ENCODE measurements at regions not wholly inside any gene's neighbourhood (a gene's known extent, or its start where the extent isn't known, plus 50 kb on each side); places are given as distances from the start of the nearest gene placed in this dataset.
"Not testable (repeated sequence)": the region's sequence is repeated elsewhere in the genome, so short reads cannot be mapped to it uniquely, and the experiment has no call there.

DNA sequence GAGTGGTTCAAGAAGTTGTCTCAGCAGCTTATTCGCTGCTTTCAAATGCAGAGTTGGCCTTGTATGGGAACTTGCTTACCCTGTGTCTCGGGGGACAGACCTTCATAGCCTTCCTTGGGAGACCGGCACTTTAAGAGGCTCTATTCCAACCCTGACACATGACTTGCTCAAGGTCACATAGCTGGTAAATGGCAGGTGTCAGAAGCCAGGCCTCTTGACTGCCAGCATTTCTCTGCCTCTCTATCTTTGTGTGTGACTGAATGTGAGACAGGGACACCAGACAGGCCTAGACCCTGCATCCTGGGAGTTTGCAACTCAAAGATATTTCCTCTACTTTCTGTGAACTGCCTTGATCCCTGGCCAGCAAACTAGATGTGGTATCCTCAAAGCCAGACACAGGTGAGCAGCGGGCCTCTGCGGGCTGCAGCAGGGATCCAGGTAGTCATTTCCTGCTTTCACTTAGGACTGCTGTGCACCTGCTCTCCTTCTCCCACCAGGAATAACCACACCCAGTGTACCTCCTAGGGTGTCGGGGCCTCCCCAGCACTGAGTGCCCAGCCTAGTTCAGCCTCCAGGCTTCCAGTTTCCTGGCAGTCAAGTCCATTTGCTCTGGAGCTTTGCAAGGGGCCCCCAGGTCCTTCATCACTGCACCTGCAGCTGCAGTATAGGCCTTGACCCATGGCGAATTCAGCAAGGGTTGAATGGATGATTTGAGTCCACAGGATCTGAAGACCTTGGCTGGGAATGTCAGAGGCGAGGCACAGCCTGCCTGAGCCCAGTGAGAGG is 116.6 kb upstream of the TNRC6C start:
- intact Hi-C loops (cut with DNase I): no loop called here
- peak; percentile 58 for DNase-seq (ENCODE audit: low spot score)

DNA sequence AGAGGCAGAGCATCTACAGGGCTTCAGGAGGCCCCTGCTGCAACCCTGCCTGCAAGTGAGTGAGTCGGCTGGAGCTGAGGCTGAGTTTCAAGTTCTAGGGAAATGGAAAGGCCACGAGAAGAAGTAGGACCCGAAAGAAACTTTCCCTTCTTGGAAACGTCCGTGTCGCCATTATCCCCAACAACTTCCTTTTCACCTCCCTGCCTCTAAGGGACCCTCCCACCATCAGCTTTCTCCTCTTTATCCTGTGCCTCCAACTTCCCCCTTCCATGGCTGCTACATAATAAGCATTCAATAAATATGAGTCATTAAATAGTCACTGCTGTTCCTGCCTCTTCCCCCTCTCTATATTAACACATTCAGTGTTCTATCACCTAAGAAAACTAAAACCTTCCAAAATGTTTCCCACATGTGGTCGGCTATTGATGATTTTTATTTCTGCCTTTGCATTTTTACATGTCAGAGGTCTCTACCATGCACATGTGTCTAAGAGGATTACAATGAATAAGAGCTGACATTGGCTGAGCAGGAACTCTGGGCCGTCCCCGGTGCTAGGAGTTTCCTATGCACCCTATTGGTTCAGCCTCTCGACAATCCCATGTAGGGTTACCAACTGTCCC is 115.9 kb upstream of the TNRC6C start:
- peak; percentile 12 for DNase-seq (ENCODE audit: low spot score)
- intact Hi-C loops (cut with DNase I): no loop called here

DNA sequence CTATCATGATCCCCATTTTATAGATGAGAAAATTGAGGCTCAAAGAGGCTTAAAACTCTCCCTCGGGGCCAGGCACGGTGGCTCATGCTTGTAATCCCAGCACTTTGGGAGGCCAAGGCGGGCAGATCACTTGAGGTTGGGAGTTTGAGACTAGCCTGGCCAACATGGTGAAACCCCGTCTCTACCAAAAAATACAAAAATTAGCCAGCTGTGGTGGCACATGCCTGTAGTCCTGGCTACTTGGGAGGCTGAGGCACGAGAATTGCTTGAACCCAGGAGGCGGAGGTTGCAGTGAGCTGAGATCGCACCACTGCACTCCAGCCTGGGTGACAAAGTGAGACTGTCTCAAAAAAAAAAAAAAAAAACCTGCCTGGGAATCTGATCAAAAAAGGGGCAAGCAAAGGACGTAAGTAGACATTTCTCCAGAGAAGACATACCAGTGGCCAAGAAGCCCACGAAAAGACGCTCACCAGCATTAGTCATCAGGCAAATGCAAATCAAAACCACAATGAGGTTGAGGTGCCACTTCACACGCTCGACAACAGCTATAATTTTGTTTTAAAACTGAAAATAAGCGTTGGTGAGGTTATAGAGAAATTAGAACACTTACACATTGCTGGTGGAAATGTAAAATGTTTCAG is 115.1 kb upstream of the TNRC6C start:
- intact Hi-C loops (cut with DNase I): not testable (repeated sequence)
- DNase-seq (ENCODE audit: low spot score): peak; percentile 43

DNA sequence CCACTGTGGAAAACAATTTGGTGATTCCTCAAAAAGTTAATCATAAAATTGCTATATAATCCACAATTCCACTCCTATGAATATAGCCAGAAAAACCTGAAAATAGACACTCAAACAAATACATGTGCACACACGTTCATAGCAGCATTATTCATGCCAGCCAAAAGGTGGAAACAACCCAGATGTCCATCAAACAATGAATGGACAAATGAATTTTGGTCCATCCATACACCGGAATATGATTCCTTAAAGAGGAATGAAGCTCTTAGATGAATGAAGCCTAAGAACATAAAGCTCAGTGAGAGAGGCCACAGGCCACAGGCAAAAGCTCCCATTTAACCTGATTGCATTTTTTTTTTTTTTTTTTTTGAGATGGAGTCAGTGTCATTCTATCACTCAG is 114.6 kb upstream of the TNRC6C start:
- intact Hi-C loops (cut with DNase I): no loop called here
- DNase-seq (ENCODE audit: low spot score): no peak

DNA sequence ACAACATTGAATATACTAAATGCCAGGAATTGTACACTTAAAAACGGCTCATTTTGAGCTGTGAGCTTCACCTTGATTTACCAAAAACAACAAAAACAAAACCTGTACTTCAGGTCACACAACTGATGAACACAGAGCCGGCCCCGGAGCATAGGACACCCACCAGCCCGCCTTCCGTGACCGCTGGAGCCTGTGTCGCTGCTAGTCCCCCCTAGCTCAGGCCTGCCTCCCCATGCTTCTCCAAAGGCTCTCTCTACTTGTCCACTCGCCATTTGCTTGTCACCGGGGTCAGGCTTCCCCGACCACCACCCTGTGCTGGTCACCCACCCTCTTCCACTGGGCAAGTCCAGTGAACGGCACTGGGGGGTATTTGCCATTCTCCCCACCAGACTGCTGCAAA is 113.8 kb upstream of the TNRC6C start:
- DNase-seq (ENCODE audit: low spot score): peak; percentile 76
- intact Hi-C loops (cut with DNase I): no loop called here

DNA sequence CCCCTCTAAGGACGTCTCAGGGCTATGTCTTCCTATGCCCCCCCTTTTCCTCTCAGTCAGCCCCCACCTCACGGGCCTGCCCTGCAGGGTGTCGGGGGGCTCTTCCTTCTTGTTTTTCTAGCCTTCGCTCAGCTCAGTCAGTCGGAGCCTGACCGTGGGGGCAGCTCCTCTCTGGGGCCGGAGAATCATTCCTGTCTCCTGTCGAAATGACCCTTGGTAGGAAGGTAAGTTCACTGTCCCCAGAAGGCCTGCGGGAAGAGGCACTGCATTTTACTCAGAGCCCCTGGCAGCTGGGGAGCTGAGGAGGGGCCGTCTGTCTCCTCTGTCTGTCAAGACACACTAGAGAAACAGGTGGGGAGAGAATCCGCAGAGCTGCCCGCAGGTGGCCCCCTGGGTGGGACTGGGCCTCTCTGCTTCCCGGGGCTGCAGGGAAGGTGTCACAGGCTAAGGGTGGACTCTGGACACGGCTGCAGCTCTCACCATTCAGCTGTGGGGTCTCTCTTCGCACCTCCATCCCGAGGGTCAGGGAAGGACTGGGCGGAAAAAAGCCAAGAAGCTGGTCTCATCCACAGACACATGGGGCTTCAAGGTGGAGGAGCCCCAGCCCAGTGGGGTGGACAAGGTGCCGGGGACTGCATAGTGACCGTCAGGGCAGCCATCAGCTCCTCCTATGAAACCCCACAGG is 112.8 kb upstream of the TNRC6C start:
- intact Hi-C loops (cut with DNase I): no loop called here
- DNase-seq (ENCODE audit: low spot score): peak; percentile 61

DNA sequence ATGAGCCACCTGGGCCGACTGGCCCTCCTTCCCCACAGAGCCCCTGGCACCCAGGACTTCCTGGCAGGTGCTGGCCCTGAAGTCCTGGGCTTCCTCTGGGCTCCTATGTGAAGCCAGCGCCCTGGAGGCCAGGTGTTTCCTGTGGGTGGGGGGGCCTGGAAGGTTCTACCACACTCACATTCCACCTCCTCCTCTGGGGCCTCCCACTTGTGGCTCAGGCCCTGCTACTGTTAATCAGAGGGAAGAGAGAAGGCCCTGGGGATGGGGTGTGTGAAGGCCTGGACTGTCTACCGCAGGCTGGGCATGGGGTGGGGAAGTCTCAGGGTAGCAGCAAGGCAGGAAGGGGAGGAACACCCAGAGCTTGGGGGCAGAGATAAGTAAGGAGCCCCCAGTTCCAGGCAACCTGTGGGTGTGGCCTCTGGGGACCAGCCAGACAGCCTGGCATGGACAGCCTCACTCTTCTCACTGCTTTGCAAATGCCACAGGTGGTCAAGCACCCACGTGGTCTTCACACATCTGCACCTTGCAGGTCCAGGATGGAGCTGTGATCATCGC is 111.9 kb upstream of the TNRC6C start:
- intact Hi-C loops (cut with DNase I): no loop called here
- DNase-seq (ENCODE audit: low spot score): peak; percentile 54

DNA sequence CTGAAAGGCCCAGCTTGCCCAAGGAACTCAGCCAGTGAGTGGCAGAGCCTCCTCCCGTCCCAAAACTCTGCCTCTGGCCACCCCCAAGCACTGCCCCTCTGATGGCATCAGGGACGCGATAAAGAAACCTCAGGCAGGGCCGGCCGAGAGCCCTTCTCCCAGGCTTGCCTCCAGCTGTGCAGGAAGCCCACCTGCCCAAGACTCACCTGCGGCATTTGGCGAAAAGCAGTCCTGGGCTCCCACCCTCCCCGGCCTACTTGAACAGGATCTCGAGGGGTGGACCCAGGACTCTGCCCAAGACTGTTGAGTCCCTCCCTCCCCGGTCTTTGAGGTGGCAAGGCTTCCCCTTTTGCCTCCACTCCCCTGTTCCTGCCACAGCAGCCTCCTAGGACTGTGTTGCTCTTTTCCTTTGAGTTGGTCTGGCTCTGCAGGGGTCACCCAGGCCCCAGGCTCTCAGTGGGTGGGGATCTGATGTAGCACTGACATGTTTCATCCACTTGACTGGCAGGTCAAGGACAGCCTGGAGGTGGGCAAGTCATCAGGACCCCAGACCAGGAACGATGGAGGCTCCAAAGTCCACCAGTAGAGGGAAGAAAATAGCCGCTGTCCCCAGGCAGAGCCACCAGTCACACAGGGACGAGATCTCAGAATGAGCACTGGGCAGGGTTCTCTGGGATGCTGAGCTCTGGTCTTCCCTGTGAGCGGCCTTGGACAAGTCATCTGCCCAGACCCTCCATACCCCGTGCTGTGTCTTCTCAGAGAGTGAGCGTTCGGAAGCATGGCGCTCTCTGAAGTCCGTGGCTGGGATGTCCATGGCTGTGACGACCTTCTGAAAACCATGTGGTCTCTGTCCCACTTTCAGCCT is 111.0 kb upstream of the TNRC6C start:
- DNase-seq (ENCODE audit: low spot score): peak; percentile 70
- intact Hi-C loops (cut with DNase I): no loop called here

DNA sequence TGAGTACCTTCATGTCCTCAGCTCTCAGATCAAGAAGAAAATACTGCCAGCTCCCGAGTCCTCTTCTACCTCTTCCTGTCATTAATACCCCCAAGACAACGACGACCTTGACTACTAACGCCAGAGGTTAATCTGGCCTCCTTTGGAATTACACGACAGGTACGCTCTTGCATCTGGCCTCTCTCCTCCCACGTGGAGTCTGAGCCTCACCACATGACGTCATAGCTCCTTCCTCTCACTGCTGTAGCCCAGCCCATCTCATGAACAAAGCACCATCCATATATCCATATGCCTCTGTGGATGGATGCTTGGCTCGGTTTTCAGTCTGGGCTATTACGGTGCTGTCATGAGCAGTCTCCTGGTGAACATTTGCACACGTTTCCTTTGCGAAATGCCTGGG is 110.2 kb upstream of the TNRC6C start:
- intact Hi-C loops (cut with DNase I): no loop called here
- DNase-seq (ENCODE audit: low spot score): peak; percentile 23

DNA sequence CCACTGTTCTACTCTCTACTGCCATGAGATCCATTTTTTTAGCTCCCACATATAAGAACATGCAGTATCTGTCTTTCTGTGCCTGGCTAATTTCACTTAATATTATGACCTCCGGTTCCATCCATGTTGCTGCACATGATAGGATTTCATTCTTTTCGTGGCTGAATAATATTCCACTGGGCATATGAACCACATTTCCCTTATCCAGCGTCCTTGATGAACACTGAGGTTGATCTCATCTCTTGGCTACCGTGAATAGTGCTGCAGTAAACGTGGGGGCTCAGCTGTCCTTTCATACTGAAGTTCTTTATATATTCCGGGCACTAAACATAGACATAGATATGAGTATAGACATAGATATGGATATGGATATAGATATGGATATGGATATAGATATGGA is 109.3 kb upstream of the TNRC6C start:
- DNase-seq (ENCODE audit: low spot score): no peak
- intact Hi-C loops (cut with DNase I): no loop called here

DNA sequence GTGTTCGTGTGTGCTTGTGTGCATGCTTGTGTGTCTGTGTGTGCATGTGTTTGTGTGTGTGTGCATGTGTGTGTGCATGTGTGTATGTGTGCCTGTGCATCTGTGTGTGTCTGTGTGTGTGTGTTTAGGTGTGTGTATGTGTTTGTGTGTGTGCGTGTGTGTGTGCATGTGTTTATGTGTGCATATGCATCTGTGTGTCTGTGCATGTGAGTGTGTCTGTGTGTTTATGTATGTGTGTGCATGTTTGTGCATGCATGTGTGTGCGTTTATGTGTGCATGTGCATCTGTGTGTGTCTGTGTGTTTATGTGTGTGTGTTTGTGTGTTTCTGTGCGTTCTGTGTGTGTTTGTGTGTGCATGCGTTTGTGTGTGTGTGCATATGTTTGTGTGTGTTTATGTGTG is 106.6 kb upstream of the TNRC6C start:
- DNase-seq (ENCODE audit: low spot score): no peak
- intact Hi-C loops (cut with DNase I): no loop called here

DNA sequence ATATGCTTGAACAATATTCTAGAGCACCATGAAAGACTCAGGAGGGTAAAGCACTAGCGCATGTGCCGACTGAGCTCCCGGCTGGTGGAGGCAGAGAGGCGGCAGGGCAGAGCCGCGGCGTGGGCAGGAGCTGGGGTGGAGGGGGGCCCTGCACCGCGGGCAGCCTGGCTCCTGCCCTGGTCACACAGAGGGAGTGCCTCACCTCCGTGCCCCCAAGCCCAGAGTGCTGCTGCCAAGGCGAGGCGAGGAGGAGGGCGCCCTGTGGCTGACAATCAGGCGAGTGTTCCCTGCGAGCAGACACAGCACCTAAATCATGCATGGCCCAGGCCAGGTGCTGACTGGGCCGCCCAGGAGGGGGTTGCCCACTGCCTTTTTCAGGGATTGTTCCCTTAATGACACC is 105.8 kb upstream of the TNRC6C start:
- intact Hi-C loops (cut with DNase I): no loop called here
- no peak for DNase-seq (ENCODE audit: low spot score)

DNA sequence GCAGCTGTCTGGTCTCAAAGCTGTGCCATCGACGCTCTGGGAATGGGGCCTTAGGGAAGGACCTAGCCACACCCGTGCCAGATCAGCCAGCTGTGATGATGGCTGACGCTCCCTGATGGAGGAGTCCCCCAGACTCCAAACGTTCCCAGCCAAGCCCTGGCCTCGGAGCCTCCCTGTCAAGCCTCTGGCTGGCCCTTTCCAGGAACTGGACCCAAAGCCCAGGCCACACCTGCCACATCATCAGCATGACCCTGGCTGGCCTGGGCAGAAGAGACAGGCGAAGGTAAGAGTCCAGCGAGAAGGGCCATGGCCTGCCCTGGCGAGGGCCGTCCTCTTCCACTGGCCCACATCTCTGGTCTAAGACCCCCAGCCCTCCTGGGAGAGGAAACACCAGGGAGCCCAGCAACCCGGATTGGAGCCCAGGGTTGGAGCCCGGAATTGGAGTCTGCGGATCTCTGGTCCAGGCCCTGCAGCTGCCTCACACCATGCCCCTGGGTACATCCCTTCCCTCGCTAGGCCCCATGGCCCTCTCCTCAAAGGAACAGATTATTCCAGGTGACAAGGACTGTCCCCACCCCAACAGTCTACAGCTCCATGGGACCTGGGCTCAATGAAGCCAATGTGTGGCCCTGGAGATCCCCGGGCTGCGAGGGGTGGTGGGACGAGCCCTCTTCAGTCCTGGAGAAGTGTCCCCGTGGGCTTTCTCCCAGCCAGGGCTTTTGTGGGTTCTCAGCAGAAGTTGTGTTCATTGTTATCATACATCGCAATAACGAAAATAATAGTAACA is 105.1 kb upstream of the TNRC6C start:
- peak; percentile 55 for DNase-seq (ENCODE audit: low spot score)

DNA sequence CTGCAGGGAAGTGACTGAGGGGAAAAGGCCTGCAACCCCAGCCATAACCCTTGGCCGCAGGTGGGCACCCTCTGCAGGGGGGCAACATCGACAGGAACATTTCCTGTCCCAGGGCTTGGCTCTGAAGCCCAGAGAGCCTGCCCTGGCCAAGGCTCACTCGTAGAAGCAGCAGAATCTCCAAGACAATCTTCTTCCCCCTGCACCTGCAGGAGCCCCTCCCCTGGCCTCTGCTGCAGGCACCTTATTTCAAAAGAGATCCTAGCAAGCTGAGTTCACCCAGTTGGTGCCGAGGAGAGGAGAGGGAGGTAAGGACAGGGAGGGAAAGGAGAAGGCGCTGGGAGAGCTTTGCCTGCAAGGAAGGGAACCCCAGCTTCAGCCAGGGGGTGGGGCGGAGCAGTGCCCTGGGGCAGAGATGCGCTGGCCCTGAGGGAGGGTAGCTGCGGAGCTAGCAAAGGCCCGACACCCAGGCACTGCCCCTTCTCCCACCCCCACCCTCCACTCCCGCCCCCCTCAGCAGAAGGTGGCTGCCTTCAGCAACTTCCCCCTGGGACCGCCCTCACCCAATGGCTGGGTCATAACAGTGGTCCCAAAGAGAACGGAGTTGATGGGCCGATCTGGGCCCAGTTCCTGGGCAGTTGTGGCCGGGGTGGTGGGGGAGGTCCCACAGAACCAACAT is 104.3 kb upstream of the TNRC6C start:
- peak; percentile 53 for DNase-seq (ENCODE audit: low spot score)
- intact Hi-C loops (cut with DNase I): no loop called here

More for the DNA sequence above, 105.1 kb upstream of the TNRC6C start:
- intact Hi-C loops (cut with DNase I): no loop called here

DNA sequence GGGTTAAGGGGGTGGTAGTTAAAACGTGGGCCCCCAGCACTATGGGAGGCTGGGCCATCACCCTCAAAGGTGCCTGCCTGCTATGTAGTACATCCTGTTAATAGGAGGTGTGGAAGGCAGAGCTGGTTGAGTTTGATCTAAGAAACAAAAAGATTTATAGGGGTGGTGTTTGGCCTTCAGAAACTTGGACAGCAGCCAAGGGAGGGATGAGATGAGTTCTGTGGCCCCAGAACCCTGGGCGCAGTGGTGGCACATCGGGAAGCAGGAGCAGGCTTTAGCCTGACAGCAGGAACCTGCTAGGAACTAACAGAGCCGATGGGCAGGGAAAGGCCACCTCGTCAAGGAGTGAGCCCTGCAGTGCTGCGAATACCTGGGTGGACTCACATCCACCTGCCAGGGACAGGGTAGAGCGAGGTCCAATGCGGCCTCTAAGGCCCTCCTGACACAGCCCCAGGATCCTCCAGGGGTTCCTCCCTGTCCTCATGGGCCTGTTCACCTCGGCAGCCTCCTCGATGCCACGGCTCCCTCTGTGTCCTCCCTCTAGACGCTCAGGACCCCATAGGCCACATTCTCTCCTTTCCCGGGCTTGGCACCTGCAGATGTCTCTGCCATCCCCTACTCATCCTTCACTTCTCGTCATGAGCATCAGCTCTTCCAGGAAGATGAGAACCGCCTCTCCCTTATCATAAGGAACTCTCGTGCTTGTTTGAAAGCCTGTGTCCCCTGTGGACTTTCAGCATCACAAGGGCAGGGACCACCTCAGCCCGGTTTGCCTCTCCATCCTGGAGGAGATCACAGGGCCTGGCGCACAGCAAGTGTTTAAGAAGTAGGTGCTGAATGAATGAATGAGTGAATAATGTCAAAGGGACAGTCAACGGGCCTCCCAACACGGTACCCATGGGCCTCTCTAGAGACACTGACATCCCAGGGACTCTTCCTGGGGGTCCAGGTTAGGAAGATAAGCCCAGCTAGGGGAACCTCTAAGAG is 103.5 kb upstream of the TNRC6C start:
- intact Hi-C loops (cut with DNase I): no loop called here
- DNase-seq (ENCODE audit: low spot score): peak; percentile 62

DNA sequence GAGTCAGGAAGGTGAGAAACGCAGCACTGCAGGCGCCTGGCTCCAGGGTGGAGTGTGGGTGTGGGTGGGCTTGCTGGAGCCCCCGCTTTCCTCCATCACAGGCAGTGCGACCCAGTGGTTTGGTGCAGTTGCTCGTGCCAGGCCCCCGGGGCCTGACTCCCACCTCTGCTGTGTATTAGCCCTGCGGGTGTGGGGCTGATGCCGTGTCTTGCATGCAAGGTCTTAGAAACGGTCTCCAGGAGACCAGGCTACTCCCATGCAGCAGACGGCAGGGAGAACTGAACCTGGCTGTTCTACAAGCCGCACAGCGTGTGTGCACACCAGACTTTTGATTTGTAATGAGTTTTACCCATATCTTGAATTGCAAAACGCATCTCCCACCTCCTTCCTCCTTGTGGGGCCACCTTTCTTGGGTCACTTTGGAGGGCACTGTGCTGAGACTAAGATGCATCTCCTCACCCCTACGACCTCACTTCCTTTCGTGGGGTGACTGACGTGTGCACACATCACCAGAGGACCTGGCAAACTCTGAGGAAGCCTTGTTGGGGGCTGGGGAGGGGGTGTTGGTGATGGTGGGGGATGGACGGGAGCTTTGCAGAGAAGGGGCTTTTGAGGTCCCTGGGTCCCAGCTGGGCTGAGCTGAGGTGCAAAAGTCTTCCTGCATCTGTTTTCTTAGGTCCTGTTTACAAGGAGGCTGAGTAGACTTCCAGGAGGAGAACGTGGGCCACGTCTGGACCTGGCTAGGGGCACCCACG is 101.8 kb upstream of the TNRC6C start:
- peak; percentile 55 for DNase-seq (ENCODE audit: low spot score)
- intact Hi-C loops (cut with DNase I): no loop called here
